NCI-H2196 treated with DMSO at 0.1 percent for 48 hours (cell line): ENCODE measurements at regions not wholly inside any gene's neighbourhood (a gene's known extent, or its start where the extent isn't known, plus 50 kb on each side); places are given as distances from the start of the nearest gene placed in this dataset.
"Not testable (repeated sequence)": the region's sequence is repeated elsewhere in the genome, so short reads cannot be mapped to it uniquely, and the experiment has no call there.

Source experiments
- DNase-seq: peaks from one replicate; lab custom pipeline; 2025; ENCODE audit not compliant: unreplicated experiment; lab: John Stamatoyannopoulos, UW

- no peak for DNase-seq
Measured at GRCh38 chr10:130261306-130261705, 125.1 kb downstream of the GLRX3 start.

DNA sequence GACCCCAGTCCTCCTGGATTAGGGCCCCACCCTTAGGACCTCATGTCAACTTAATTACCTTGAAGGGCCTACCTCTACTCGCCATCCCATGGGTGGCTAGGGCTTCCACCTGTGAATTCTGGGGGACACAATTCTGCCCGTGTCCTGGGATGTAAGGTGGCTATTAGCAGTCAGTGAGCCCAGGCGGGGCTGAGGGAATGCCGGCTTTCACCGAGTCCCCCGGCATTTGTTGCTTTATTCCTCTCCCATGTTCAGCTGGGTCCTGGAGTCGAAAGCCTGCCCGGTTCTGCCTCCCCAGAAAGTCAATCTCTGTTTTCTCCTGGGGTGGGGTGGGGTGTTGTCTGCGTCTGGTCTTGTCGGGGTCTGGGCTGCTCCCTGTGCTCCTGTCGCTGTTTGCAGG is 125.6 kb downstream of the GLRX3 start:
- no peak for DNase-seq

GRCh38 chr10:130263289-130263688 is 127.1 kb downstream of the GLRX3 start:
- DNase-seq: no peak

GRCh38 chr10:130265542-130265941 is 129.4 kb downstream of the GLRX3 start:
- no peak for DNase-seq

DNA sequence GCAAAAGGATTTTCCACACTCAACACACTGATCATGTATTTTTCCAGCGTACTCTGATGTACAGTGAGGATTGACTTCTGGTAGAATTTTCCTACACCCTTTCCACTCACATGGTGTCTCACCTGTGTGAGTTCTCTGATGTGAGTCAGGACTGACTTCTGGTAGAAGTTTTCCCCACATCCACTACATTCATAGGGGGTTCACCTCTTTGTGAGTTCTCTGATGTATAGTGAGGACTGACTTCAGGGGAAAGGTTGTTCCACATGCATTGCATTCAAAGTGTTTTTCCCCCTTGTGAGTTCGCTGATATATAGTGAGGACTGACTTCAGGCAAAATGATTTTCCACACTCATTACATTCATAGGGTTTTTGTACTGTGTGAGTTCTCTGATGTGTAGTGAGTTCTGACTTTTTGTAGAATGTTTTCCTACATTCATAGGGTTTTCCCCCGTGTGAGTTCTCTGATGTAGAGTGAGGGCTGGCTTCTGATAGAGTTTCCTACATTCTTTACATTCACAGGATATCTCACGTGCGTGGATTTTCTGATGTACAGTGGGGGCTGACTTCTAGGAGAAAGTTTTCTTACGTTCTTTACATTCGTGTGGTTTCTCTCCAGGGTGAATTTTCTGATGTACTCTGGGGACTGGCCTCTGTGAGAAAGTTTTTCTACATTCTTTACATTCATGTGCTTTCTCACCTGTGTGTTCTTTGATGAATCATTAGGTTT is 146.5 kb downstream of the GLRX3 start:
- DNase-seq: no peak

DNA sequence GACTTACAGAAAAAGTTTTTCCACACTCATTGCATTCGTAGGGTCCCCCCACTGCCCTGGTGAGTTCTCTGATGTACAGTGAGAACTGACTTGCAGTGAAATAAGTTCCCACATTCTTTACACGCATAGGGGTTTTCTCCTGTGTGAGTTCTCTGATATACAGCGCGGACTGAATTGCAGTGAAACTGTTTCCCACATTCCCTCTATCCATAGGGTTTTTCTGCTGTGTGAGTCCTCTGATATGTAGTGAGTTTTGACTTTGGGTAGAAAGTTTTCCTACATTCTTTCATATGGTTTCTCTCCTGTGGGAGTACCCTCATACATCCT is 147.0 kb downstream of the GLRX3 start:
- DNase-seq: no peak

DNA sequence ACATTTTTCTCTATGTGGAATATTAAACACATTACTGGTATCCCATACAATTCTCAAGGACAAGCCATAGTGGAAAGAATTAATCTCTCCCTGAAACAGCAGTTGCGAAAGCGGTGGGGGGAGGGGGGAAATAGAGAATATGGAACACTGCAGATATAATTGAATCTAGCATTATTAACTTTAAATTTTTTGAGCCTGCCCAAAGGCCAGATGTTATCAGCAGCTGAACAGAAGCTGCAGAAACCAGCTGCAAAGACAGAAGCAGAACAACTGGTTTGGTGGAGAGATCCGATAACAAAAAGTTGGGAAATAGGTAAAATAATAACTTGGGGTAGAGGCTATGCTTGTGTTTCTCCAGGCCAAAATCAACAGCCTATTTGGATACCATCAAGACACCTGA is 159.6 kb downstream of the GLRX3 start:
- not testable (repeated sequence) for DNase-seq

DNA sequence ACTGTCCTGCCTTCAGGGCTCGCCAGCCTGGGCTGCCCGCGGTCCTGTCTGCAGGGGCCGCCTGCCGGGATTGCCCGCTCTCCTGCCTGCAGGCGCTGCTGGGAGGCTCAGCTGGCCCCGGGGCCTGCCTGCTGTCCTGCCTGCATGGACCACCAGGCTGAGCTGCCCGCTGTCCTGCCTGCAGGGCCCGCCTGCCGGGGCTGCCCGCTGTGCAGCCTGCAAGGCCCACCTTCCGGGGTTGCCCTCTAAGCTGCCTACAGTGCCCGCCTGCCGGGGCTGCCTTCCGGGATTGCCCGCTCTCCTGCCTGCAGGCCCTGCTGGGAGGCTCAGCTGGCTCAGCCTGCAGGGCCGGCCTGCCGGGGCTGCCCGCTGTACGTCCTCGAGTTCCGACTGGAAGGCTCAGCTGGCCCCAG is 164.4 kb downstream of the GLRX3 start:
- DNase-seq: no peak

GRCh38 chr10:130301021-130301892 is 165.1 kb downstream of the GLRX3 start:
- no peak for DNase-seq

DNA sequence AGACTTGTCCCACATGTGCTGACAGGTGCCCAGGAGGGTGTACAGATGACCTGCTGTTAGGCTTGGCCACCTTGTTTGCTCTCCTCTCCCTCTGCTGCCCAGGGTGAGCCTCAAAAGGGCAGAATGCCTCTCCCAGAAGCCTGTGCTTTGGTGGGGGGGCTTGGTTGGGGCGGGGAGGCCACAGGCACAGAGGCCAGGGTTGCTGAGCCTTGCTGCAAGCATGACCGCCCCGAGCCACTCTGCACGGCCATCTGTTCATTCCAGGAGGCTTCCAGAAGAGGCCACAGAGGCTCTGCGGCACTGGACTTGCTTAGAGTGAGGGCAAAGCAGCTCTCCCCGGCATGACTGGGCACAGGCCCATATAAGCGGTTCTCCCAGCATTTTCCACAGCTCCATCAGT is 190.8 kb downstream of the GLRX3 start:
- no peak for DNase-seq

DNA sequence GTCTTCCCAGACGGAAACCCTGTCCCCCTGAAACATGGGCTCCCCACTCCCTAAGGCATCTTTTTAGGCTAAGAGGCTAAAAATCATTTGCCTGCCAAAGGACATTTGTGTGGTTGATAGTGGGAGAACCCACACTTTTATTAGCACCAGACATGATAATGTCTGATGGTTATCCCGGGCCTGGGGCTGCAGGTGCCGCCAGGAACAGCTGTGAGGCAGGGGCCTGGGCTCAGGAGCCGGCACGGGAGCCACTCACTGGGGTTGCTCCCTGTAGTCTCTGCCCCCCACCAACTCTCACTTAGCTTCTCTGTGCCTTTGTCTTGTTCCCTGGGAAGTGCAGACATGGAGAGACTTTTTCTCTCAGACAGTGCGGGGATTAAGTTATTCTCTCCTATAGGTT is 193.6 kb downstream of the GLRX3 start:
- DNase-seq: no peak

GRCh38 chr10:130333185-130333584 is 197.0 kb downstream of the GLRX3 start:
- no peak for DNase-seq

DNA sequence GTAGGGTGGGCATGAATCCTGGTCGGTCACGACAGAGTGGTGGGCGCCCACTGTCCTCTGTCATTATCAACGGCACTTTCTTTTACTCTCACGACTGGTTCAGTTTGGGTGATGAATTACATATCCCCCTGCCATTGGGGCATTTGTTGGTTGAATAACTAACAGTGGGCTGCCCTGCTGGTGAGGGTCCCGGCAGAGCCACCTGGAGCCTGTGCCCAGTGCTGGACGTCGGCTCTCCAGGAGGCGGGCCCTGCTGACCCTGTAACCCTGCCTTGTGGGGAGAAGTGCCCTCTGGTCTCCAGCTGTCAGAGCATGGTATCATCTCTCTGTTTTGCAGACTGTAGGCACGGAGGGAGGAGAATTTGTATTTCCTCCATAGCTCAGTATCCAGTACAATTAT is 199.1 kb downstream of the GLRX3 start:
- DNase-seq: no peak

- DNase-seq: no peak
Measured at GRCh38 chr10:130336617-130337304, 200.6 kb downstream of the GLRX3 start.

GRCh38 chr10:130337305-130337640 is 201.1 kb downstream of the GLRX3 start:
- no peak for DNase-seq

GRCh38 chr10:130337696-130338635 is 201.8 kb downstream of the GLRX3 start:
- no peak for DNase-seq

- no peak for DNase-seq
Measured at GRCh38 chr10:130338636-130339024, 202.4 kb downstream of the GLRX3 start.

- DNase-seq: no peak
Measured at GRCh38 chr10:130339091-130339490, 202.9 kb downstream of the GLRX3 start.

DNA sequence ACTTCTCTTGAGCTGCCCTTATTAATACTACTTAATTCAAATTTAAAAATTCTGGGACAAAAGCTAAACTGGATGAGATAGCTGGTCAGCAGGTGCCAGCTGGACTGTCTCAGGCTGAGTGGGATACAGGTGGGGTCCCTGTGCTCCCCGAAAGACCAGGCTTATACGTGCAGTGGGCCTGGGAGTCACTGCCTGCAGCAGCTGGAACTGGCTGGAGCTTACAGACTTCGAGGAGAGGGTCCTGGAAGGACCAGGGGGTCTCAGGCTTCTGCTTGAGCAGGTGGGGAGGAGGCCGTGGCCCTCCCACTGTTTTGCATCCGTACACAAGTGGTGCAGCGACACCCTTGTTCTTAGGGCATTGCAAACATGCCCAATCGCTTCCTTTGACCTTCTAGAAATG is 203.7 kb downstream of the GLRX3 start:
- DNase-seq: no peak

DNA sequence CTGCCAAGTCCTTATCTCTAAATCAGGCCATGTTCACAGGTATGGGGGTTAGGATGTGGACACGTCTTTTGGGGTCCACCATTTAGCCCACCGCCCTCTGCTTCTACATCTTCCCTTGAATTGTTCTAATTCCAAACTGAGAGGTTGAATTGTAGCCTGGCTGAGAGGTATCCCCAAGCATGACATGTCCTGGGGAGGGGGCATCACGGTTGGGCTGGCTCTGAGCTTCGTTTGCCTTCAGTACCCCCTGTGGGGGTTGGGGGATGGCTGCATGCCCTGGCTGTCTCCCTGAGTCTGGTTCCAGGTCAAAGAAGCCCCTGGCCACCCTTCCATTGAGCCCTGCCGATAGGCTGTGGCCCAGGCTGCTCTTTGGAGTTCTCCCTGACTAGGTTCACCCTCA is 204.6 kb downstream of the GLRX3 start:
- no peak for DNase-seq

DNA sequence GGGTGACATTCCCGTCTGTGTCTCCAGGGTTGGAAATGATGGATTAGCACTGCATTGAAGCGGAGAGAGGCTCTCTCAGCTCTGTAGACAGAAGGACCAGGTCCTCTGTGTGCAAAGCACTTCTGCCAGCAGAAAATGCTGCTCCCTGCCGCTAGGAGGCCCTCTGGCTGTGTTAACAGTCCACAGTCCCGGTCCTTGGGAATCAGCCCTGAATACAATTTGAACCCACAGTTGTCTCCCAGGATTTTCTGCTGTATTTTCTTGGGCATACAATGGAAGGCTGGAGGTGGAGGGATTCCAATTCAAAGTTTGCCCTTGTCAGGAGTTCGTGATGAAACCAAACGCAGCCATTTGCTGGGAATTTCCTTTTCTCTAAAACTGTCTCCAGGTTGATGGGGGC is 205.2 kb downstream of the GLRX3 start:
- no peak for DNase-seq
